ENCODE measurements at regions not wholly inside any gene's neighbourhood (a gene's known extent, or its start where the extent isn't known, plus 50 kb on each side); places are given as distances from the start of the nearest gene placed in this dataset.

DNA sequence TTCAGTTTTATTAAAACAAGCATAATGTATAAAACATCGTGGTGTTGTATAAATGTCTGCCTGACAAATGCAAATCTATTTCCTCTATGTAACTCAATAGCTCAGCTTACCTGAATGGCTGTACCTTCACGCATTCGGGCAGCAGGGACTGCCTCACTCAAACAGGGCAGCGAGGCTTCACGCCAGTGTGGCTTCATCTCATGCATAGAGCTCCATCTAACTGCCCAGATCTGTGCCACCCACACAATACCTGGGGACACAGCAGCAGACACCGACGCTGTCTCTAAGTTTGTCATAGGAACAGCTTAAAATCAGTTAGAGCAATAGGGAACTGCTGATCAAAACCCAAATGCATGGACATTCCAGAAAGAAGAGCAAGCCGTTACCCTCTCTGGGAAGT lies 182.8 kb upstream of the ANKRD30A start:
- TF ChIP-seq, protein P1, sequence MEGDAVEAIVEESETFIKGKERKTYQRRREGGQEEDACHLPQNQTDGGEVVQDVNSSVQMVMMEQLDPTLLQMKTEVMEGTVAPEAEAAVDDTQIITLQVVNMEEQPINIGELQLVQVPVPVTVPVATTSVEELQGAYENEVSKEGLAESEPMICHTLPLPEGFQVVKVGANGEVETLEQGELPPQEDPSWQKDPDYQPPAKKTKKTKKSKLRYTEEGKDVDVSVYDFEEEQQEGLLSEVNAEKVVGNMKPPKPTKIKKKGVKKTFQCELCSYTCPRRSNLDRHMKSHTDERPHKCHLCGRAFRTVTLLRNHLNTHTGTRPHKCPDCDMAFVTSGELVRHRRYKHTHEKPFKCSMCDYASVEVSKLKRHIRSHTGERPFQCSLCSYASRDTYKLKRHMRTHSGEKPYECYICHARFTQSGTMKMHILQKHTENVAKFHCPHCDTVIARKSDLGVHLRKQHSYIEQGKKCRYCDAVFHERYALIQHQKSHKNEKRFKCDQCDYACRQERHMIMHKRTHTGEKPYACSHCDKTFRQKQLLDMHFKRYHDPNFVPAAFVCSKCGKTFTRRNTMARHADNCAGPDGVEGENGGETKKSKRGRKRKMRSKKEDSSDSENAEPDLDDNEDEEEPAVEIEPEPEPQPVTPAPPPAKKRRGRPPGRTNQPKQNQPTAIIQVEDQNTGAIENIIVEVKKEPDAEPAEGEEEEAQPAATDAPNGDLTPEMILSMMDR (IDR thresholded peaks at IDR 0.05), result no peak
- TF ChIP-seq POLR2AphosphoS5 (IDR thresholded peaks at IDR 0.05) (no peak), POLR2A (IDR thresholded peaks at IDR 0.05) (no peak), EP300 (IDR thresholded peaks at IDR 0.05) (no peak)
